ENCODE measurements at regions not wholly inside any gene's neighbourhood (a gene's known extent, or its start where the extent isn't known, plus 50 kb on each side); places are given as distances from the start of the nearest gene placed in this dataset.
"Not testable (repeated sequence)": the region's sequence is repeated elsewhere in the genome, so short reads cannot be mapped to it uniquely, and the experiment has no call there.

GRCh38 chr2:184049566-184049965 is 548.8 kb upstream of the ZNF804A start:
- Histone ChIP-seq H3K27ac (no peak overlapping the region), H3K4me1 (no peaks in the 10 kb centered on the region), H3K36me3 (no peaks in the 10 kb centered on the region), H3K27me3 (no peaks in the 10 kb centered on the region), H3K9me3 (no peaks in the 10 kb centered on the region), H3K4me3 (no peak overlapping the region)
- no peak for ATAC-seq (ENCODE audit: low FRiP score in 2 of 2)
- WGBS, 2 donors, result 79 to 92% methylated on average over 2 of the region's 2 CpGs
- TF ChIP-seq EP300 (IDR thresholded peaks at IDR 0.05) (no peak), POLR2A (IDR thresholded peaks at IDR 0.05) (no peak), POLR2AphosphoS5 (IDR thresholded peaks at IDR 0.05) (no peak), CTCF (IDR thresholded peaks at IDR 0.05) (no peak)
- DNase-seq, result no peak

GRCh38 chr2:184053326-184053725 is 545.0 kb upstream of the ZNF804A start:
- Histone ChIP-seq H3K9me3 (no peaks in the 10 kb centered on the region), H3K27me3 (no peaks in the 10 kb centered on the region), H3K36me3 (no peaks in the 10 kb centered on the region), H3K27ac (no peak overlapping the region), H3K4me3 (no peak overlapping the region), H3K4me1 (no peaks in the 10 kb centered on the region)
- TF ChIP-seq EP300 (IDR thresholded peaks at IDR 0.05) (no peak), CTCF (IDR thresholded peaks at IDR 0.05) (no peak), POLR2AphosphoS5 (IDR thresholded peaks at IDR 0.05) (no peak), POLR2A (IDR thresholded peaks at IDR 0.05) (no peak)
- DNase-seq (no peak), ATAC-seq (ENCODE audit: low FRiP score in 2 of 2) (no peak)
- 37 to 40% methylated on average over 3 of the region's 3 CpGs for WGBS, 2 donors

- H3K27me3 ChIP-seq; H3K27ac ChIP-seq; H3K4me3 ChIP-seq; ATAC-seq (ENCODE audit: low FRiP score in 2 of 2); H3K36me3 ChIP-seq; H3K9me3 ChIP-seq; H3K4me1 ChIP-seq; DNase-seq: not testable (repeated sequence)
- WGBS, 2 donors, result 88 to 93% methylated on average over 1 of the region's 1 CpG
Measured at GRCh38 chr2:184054419-184054818, 543.9 kb upstream of the ZNF804A start.

- 87 to 89% methylated on average over 4 of the region's 4 CpGs for WGBS, 2 donors
- no peaks in the 10 kb centered on the region for H3K9me3 ChIP-seq
- no peaks in the 10 kb centered on the region for H3K4me1 ChIP-seq
- ATAC-seq (ENCODE audit: low FRiP score in 2 of 2) (no peak), DNase-seq (no peak)
- no peak overlapping the region for H3K4me3 ChIP-seq
- no peak overlapping the region for H3K27ac ChIP-seq
- no peak for TF ChIP-seq POLR2A (IDR thresholded peaks at IDR 0.05)
- TF ChIP-seq POLR2AphosphoS5 (IDR thresholded peaks at IDR 0.05), result no peak
- no peak for TF ChIP-seq CTCF (IDR thresholded peaks at IDR 0.05)
- no peak for TF ChIP-seq EP300 (IDR thresholded peaks at IDR 0.05)
- H3K27me3 ChIP-seq, result no peaks in the 10 kb centered on the region
- no peaks in the 10 kb centered on the region for H3K36me3 ChIP-seq
Measured at GRCh38 chr2:184057910-184058309, 540.4 kb upstream of the ZNF804A start.

- not testable (repeated sequence) for H3K27me3 ChIP-seq; ATAC-seq (ENCODE audit: low FRiP score in 2 of 2); H3K36me3 ChIP-seq; H3K4me3 ChIP-seq; H3K9me3 ChIP-seq; DNase-seq; H3K27ac ChIP-seq; H3K4me1 ChIP-seq
- 94 to 95% methylated on average over 3 of the region's 3 CpGs for WGBS, 2 donors
Measured at GRCh38 chr2:184060268-184060667, 538.1 kb upstream of the ZNF804A start.

GRCh38 chr2:184067502-184067901 is 530.8 kb upstream of the ZNF804A start:
- Histone ChIP-seq H3K4me1 (no peaks in the 10 kb centered on the region), H3K4me3 (no peak overlapping the region), H3K36me3 (no peaks in the 10 kb centered on the region), H3K9me3 (no peaks in the 10 kb centered on the region), H3K27me3 (no peaks in the 10 kb centered on the region), H3K27ac (no peak overlapping the region)
- no peak for TF ChIP-seq CTCF (IDR thresholded peaks at IDR 0.05)
- no peak for TF ChIP-seq EP300 (IDR thresholded peaks at IDR 0.05)
- WGBS, 2 donors, result 58 to 59% methylated on average over 3 of the region's 3 CpGs
- ATAC-seq (ENCODE audit: low FRiP score in 2 of 2) (no peak), DNase-seq (no peak)
